GM21515 (cell line): ENCODE measurements at regions not wholly inside any gene's neighbourhood (a gene's known extent, or its start where the extent isn't known, plus 50 kb on each side); places are given as distances from the start of the nearest gene placed in this dataset.

Experiments used
- ATAC-seq: cut with Tn5 transposase; IDR thresholded peaks from one replicate; pipeline ENCODE4 v1.9.1; 2021; ENCODE audit not compliant: unreplicated experiment

- ATAC-seq: no peak
These were observed 75.9 kb upstream of the TMEM164 start for GRCh38 chrX:109926743-109927662.

- no peak for ATAC-seq
These were observed 75.1 kb upstream of the TMEM164 start for GRCh38 chrX:109927663-109928273.

GRCh38 chrX:109928596-109929335 is 74.1 kb upstream of the TMEM164 start:
- ATAC-seq: no peak

- no peak for ATAC-seq
These were observed 71.2 kb upstream of the TMEM164 start for GRCh38 chrX:109931677-109932076.

GRCh38 chrX:109934434-109934833 is 68.5 kb upstream of the TMEM164 start:
- no peak for ATAC-seq

GRCh38 chrX:109934935-109935334 is 68.0 kb upstream of the TMEM164 start:
- ATAC-seq: no peak

- ATAC-seq: no peak
These were observed 66.8 kb upstream of the TMEM164 start for GRCh38 chrX:109936114-109936513.

GRCh38 chrX:109936598-109936997 is 66.3 kb upstream of the TMEM164 start:
- no peak for ATAC-seq

GRCh38 chrX:109939498-109939897 is 63.4 kb upstream of the TMEM164 start:
- ATAC-seq: no peak

GRCh38 chrX:109940411-109940810 is 62.5 kb upstream of the TMEM164 start:
- no peak for ATAC-seq

- ATAC-seq: no peak
These were observed 59.7 kb upstream of the TMEM164 start for GRCh38 chrX:109943092-109943739.

- no peak for ATAC-seq
These were observed 59.2 kb upstream of the TMEM164 start for GRCh38 chrX:109943740-109944092.

- no peak for ATAC-seq
These were observed 50.9 kb upstream of the TMEM164 start for GRCh38 chrX:109952050-109952449.

GRCh38 chrX:109952985-109953905 is 49.7 kb upstream of the TMEM164 start:
- ATAC-seq: peak; percentile 64
